H1 (cell line): ENCODE measurements at regions not wholly inside any gene's neighbourhood (a gene's known extent, or its start where the extent isn't known, plus 50 kb on each side); places are given as distances from the start of the nearest gene placed in this dataset.

Source experiments
- CTCF ChIA-PET: fragments of 300-600 bp; sonication (Branson Sonifier 250); formaldehyde crosslinking; loops from one replicate; lab custom pipeline; 2021; ENCODE audit not compliant: partially characterized antibody; lab: Charles Lee
- POLR2A ChIA-PET: fragments of 300-600 bp; sonication (Branson Sonifier 250); formaldehyde crosslinking; loops from one replicate; lab custom pipeline; 2021; ENCODE audit warnings: inconsistent platforms; ENCODE audit not compliant: partially characterized antibody; lab: Charles Lee
- DNase-seq, 2 experiments: peaks; one replicate each; pipeline versions ENCODE4 v3.0.0 to v3.0.0-alpha.2; 2010 to 2022; ENCODE audit warnings: low spot score in 2 of 2, low read depth in 1 of 2, mixed read lengths in 1 of 2
- FAIRE-seq: peaks from 2 replicates; lab custom pipeline; 2011; peaks lifted over from hg19 to GRCh38; lab: Jason Lieb, UNC
- H2AFZ ChIP-seq: 2 replicates; pipeline ENCODE4 v1.8.1; 2012; ENCODE audit warnings: low read length, inconsistent platforms
- H2AK5ac ChIP-seq: 2 replicates; pipeline ENCODE4 v1.6.1; 2013; ENCODE audit warnings: low read depth, low read length
- H2BK120ac ChIP-seq: replicated peaks from 2 replicates; pipeline ENCODE3; 2013; ENCODE audit warnings: low read depth, low read length, inconsistent platforms
- H2BK12ac ChIP-seq: 2 replicates; pipeline ENCODE4 v1.6.1; 2013; ENCODE audit warnings: low read depth, low read length
- H2BK15ac ChIP-seq: 2 replicates; pipeline ENCODE4 v1.6.1; 2013; ENCODE audit warnings: low read length
- H2BK20ac ChIP-seq: 2 replicates; pipeline ENCODE4 v1.6.1; 2013; ENCODE audit warnings: low read length
- H2BK5ac ChIP-seq: 2 replicates; pipeline ENCODE4 v1.6.1; 2013; ENCODE audit warnings: low read depth, low read length
- H3K14ac ChIP-seq: 2 replicates; pipeline ENCODE4 v1.6.1; 2013; ENCODE audit warnings: inconsistent platforms; ENCODE audit not compliant: insufficient read length
- H3K18ac ChIP-seq: 2 replicates; pipeline ENCODE4 v1.6.1; 2013; ENCODE audit warnings: low read length; ENCODE audit errors: extremely low read depth
- H3K23ac ChIP-seq: 2 replicates; pipeline ENCODE4 v1.6.1; 2013; ENCODE audit warnings: inconsistent platforms; ENCODE audit not compliant: insufficient read length
- H3K23me2 ChIP-seq: 2 replicates; pipeline ENCODE4 v1.6.1; 2013; ENCODE audit warnings: low read depth, low read length
- H3K27ac ChIP-seq: 2 replicates; pipeline ENCODE4 v1.6.1; 2011; ENCODE audit warnings: low read depth, low read length, inconsistent platforms
- H3K27me3 ChIP-seq, 4 experiments: replicated peaks in 1 of 4; 1 replicate in 1 of 4; 2 replicates in 3 of 4; pipeline versions ENCODE4 v1.6.1 to v1.8.1; 2011 to 2013; ENCODE audit warnings: low read length in 3 of 4, mild to moderate bottlenecking in 3 of 4, inconsistent platforms in 2 of 4, mixed read lengths in 2 of 4, moderate library complexity in 1 of 4; ENCODE audit not compliant: control insufficient read depth in 3 of 4, insufficient read depth in 3 of 4; ENCODE audit errors: extremely low read depth in 1 of 4
- H3K36me3 ChIP-seq, 4 experiments: 2 replicates each; pipeline versions ENCODE4 v1.6.1 to v1.8.1; 2011 to 2013; ENCODE audit warnings: mild to moderate bottlenecking in 4 of 4, low read length in 3 of 4, moderate library complexity in 2 of 4, control low read depth in 1 of 4, inconsistent platforms in 1 of 4; ENCODE audit not compliant: insufficient read depth in 4 of 4, control insufficient read depth in 2 of 4
- H3K4ac ChIP-seq: replicated peaks from 2 replicates; pipeline ENCODE3; 2013; ENCODE audit warnings: low read length, low read depth, mixed read lengths, inconsistent platforms; ENCODE audit not compliant: insufficient read length
- H3K4me1 ChIP-seq, 4 experiments: replicated peaks in 1 of 4; 1 replicate in 1 of 4; 2 replicates in 3 of 4; pipeline versions ENCODE4 v1.6.1 to v1.8.1; 2011 to 2013; ENCODE audit warnings: low read length in 3 of 4, inconsistent platforms in 2 of 4, mixed read lengths in 1 of 4; ENCODE audit not compliant: insufficient read depth in 4 of 4, control insufficient read depth in 3 of 4
- H3K4me2 ChIP-seq, 2 experiments: 2 replicates each; pipeline versions ENCODE4 v1.6.1 to v1.8.1; 2011 to 2013; ENCODE audit warnings: low read depth in 2 of 2, low read length in 2 of 2, control low read depth in 1 of 2, inconsistent platforms in 1 of 2, mild to moderate bottlenecking in 1 of 2; ENCODE audit not compliant: insufficient read depth in 1 of 2
- H3K4me3 ChIP-seq, 4 experiments: fragments of 200-600, 300-600 bp in 1 of 4; sonication (generic), shearing (Covaris generic), sonication (Bioruptor Twin) in 1 of 4; 2 replicates each; pipeline versions ENCODE4 v1.5.1 to v1.8.1; 2011 to 2016; ENCODE audit warnings: low read length in 4 of 4, low read depth in 3 of 4, control low read depth in 2 of 4, inconsistent platforms in 2 of 4, mild to moderate bottlenecking in 2 of 4, mixed read lengths in 1 of 4, moderate library complexity in 1 of 4; ENCODE audit not compliant: insufficient read depth in 2 of 4; ENCODE audit errors: extremely low read depth in 1 of 4
- H3K56ac ChIP-seq: replicated peaks from 2 replicates; pipeline ENCODE3; 2013; ENCODE audit warnings: low read depth, mild to moderate bottlenecking, mixed read lengths, low read length, inconsistent platforms; ENCODE audit not compliant: insufficient read length
- H3K79me1 ChIP-seq: 2 replicates; pipeline ENCODE4 v1.6.1; 2013; ENCODE audit warnings: low read depth, low read length, control low read depth
- H3K79me2 ChIP-seq, 2 experiments: 2 replicates each; pipeline versions ENCODE4 v1.6.1 to v1.8.1; 2012 to 2013; ENCODE audit warnings: low read length in 2 of 2, mild to moderate bottlenecking in 2 of 2, inconsistent platforms in 1 of 2; ENCODE audit not compliant: insufficient read depth in 2 of 2, control insufficient read depth in 1 of 2
- H3K9ac ChIP-seq, 4 experiments: replicated peaks in 1 of 4; 1 replicate in 1 of 4; 2 replicates in 3 of 4; pipeline versions ENCODE4 v1.6.1 to v1.8.1; 2011 to 2013; ENCODE audit warnings: low read depth in 3 of 4, low read length in 3 of 4, control low read depth in 2 of 4, mild to moderate bottlenecking in 2 of 4, moderate library complexity in 2 of 4, inconsistent platforms in 1 of 4; ENCODE audit errors: extremely low read depth in 1 of 4
- H3K9me3 ChIP-seq, 2 experiments: 2 replicates each; pipeline versions ENCODE4 v1.6.1 to v1.8.1; 2012 to 2013; ENCODE audit warnings: mild to moderate bottlenecking in 2 of 2, moderate library complexity in 2 of 2, control low read depth in 1 of 2, inconsistent platforms in 1 of 2, low read depth in 1 of 2, low read length in 1 of 2, mixed read lengths in 1 of 2; ENCODE audit not compliant: insufficient read depth in 2 of 2
- H4K20me1 ChIP-seq, 2 experiments: replicated peaks in 1 of 2; 2 replicates each; pipeline versions ENCODE3 to v1.8.1; 2011 to 2013; ENCODE audit warnings: inconsistent platforms in 2 of 2, low read length in 2 of 2, mild to moderate bottlenecking in 1 of 2; ENCODE audit not compliant: insufficient read depth in 2 of 2, control insufficient read depth in 1 of 2
- H4K5ac ChIP-seq: 2 replicates; pipeline ENCODE4 v1.6.1; 2013; ENCODE audit warnings: low read length, low read depth, mixed read lengths, inconsistent platforms; ENCODE audit not compliant: insufficient read length
- H4K8ac ChIP-seq: 2 replicates; pipeline ENCODE4 v1.8.0; 2013; ENCODE audit warnings: mild to moderate bottlenecking, moderate library complexity, low read length, inconsistent platforms; ENCODE audit not compliant: insufficient read depth; ENCODE audit errors: extremely low read depth
- H4K91ac ChIP-seq: replicated peaks from 2 replicates; pipeline ENCODE3; 2013; ENCODE audit warnings: low read length, mixed read lengths, inconsistent platforms; ENCODE audit not compliant: insufficient read length
- E2F6 ChIP-seq: IDR thresholded peaks from 2 replicates; pipeline ENCODE4 v1.6.1; 2012; ENCODE audit warnings: inconsistent platforms
- MAX ChIP-seq: IDR thresholded peaks from 2 replicates; pipeline ENCODE4 v1.6.1; 2012; ENCODE audit warnings: inconsistent platforms
- RBBP5 ChIP-seq: IDR thresholded peaks from 2 replicates; pipeline ENCODE4 v1.7.1; 2012; ENCODE audit warnings: low read depth, mild to moderate bottlenecking, inconsistent platforms, low read length, moderate library complexity, borderline replicate concordance
- TCF12 ChIP-seq: IDR thresholded peaks from 2 replicates; pipeline ENCODE4 v1.6.1; 2011; ENCODE audit warnings: low read depth, mild to moderate bottlenecking, low read length
- WGBS, 2 experiments: shearing (Covaris generic) in 1 of 2; methylation state at CpG; one replicate each; pipeline versions ENCODE4 v1.1.6 to v1.1.7; 2013 to 2015; ENCODE audit warnings: low lambda C conversion rate in 2 of 2, mixed read lengths in 2 of 2, inconsistent platforms in 1 of 2, low coverage in 1 of 2, missing lambda C conversion rate in 1 of 2; ENCODE audit not compliant: insufficient replicate concordance in 2 of 2, insufficient coverage in 1 of 2, insufficient read length in 1 of 2; ENCODE audit errors: extremely low coverage in 1 of 2, missing lambda C conversion rate in 1 of 2; 5-methylcytosine and 5-hydroxymethylcytosine counted together

GRCh38 chr18:77857678-77858655 lies 608.3 kb downstream of the GALR1 start:
- Histone ChIP-seq H2BK120ac (no peak overlapping the region), H3K9me3 (no peaks in the 10 kb centered on the region), H2BK15ac (no peak overlapping the region), H3K4ac (no peak overlapping the region), H3K4me1 (no peaks in the 10 kb centered on the region), H3K27ac (no peak overlapping the region), H3K79me2 (no peaks in the 10 kb centered on the region), H4K5ac (no peak overlapping the region), H3K4me3 (no peak overlapping the region), H4K8ac (no peak overlapping the region), H3K36me3 (no peaks in the 10 kb centered on the region), H3K9ac (no peak overlapping the region), H3K4me2 (no peak overlapping the region), H2BK12ac (no peak overlapping the region), H3K27me3 (no peaks in the 10 kb centered on the region), H3K14ac (no peak overlapping the region), H3K23ac (no peak overlapping the region), H3K56ac (no peak overlapping the region), H3K79me1 (no peaks in the 10 kb centered on the region), H3K18ac (no peak overlapping the region), H4K91ac (no peak overlapping the region), H3K23me2 (no peaks in the 10 kb centered on the region), H2BK20ac (no peak overlapping the region), H2BK5ac (no peak overlapping the region), H2AK5ac (no peak overlapping the region), H2AFZ (no peak overlapping the region), H4K20me1 (no peaks in the 10 kb centered on the region)
- TF ChIP-seq E2F6 (no peak), RBBP5 (no peak), MAX (no peak), TCF12 (no peak)
- WGBS, 2 experiments: 94% methylated on average over 8 of the region's 9 CpGs; no CpG with 5 or more reads in 1 of the 2 experiments
- ChIA-PET CTCF (interaction anchor here (1.2 to 1.5 kb wide), 2 partner anchors 9 to 31 kb away, joined by 3 read pairs; no protein-coding TSS in a partner anchor), POLR2A (no interaction called here)
- no peak for FAIRE-seq
- no peak for DNase-seq
